NCI-H526 (cell line): ENCODE measurements at regions not wholly inside any gene's neighbourhood (a gene's known extent, or its start where the extent isn't known, plus 50 kb on each side); places are given as distances from the start of the nearest gene placed in this dataset.
"Not testable (repeated sequence)": the region's sequence is repeated elsewhere in the genome, so short reads cannot be mapped to it uniquely, and the experiment has no call there.

ENCODE experiments used
- DNase-seq, 2 experiments: peaks; one replicate each; lab custom pipeline; 2025; lab: John Stamatoyannopoulos, UW

- DNase-seq, result no peak
These were observed 155.0 kb downstream of the CYSLTR2 start for GRCh38 chr13:48808683-48809082.

- DNase-seq, result no peak
These were observed 156.3 kb downstream of the CYSLTR2 start for GRCh38 chr13:48810013-48810412.

GRCh38 chr13:48813518-48813917 lies 159.8 kb downstream of the CYSLTR2 start:
- DNase-seq, result no peak

- DNase-seq, result no peak
These were observed 159.0 kb upstream of the FNDC3A start for GRCh38 chr13:48816700-48817099.

GRCh38 chr13:48817166-48817802 lies 158.4 kb upstream of the FNDC3A start:
- no peak for DNase-seq

GRCh38 chr13:48818495-48819356 lies 157.0 kb upstream of the FNDC3A start:
- DNase-seq, result no peak

GRCh38 chr13:48819376-48819775 lies 156.3 kb upstream of the FNDC3A start:
- no peak for DNase-seq

- no peak for DNase-seq
These were observed 155.8 kb upstream of the FNDC3A start for GRCh38 chr13:48819899-48820298.

GRCh38 chr13:48823526-48823925 lies 152.2 kb upstream of the FNDC3A start:
- not testable (repeated sequence) for DNase-seq

- DNase-seq, result no peak
These were observed 149.7 kb upstream of the FNDC3A start for GRCh38 chr13:48826039-48826438.

- not testable (repeated sequence) for DNase-seq
These were observed 148.7 kb upstream of the FNDC3A start for GRCh38 chr13:48826922-48827454.

- no peak for DNase-seq
These were observed 148.0 kb upstream of the FNDC3A start for GRCh38 chr13:48827709-48828108.

- peak; percentile 96 to 99 for DNase-seq
These were observed 146.7 kb upstream of the FNDC3A start for GRCh38 chr13:48828962-48829411.

GRCh38 chr13:48829536-48829935 lies 146.2 kb upstream of the FNDC3A start:
- DNase-seq, result no peak

- no peak for DNase-seq
These were observed 144.5 kb upstream of the FNDC3A start for GRCh38 chr13:48831248-48831647.

- no peak for DNase-seq
These were observed 142.3 kb upstream of the FNDC3A start for GRCh38 chr13:48833412-48833811.

GRCh38 chr13:48835326-48835725 lies 140.4 kb upstream of the FNDC3A start:
- not testable (repeated sequence) for DNase-seq

GRCh38 chr13:48838193-48838973 lies 137.3 kb upstream of the FNDC3A start:
- no peak for DNase-seq

GRCh38 chr13:48839171-48839570 lies 136.5 kb upstream of the FNDC3A start:
- no peak for DNase-seq

- no peak for DNase-seq
These were observed 135.3 kb upstream of the FNDC3A start for GRCh38 chr13:48840366-48840765.

GRCh38 chr13:48842316-48842715 lies 133.4 kb upstream of the FNDC3A start:
- no peak for DNase-seq
